HepG2 (cell line): ENCODE measurements at regions not wholly inside any gene's neighbourhood (a gene's known extent, or its start where the extent isn't known, plus 50 kb on each side); places are given as distances from the start of the nearest gene placed in this dataset.

ENCODE experiments used
- ATF7 ChIP-seq, 2 experiments: fragments of 450-650 bp in 1 of 2; sonication (generic) in 1 of 2; formaldehyde crosslinking in 1 of 2; IDR thresholded peaks; 2 replicates each; pipeline versions ENCODE4 v1.4.0 to v1.6.1; 2016 to 2020; ENCODE audit warnings: antibody characterized with exemption in 1 of 2, mild to moderate bottlenecking in 1 of 2, missing genetic modification reagents in 1 of 2
- CAMTA2 ChIP-seq: sonication (generic); formaldehyde crosslinking; IDR thresholded peaks from 2 replicates; pipeline ENCODE4 v1.4.0; 2020; ENCODE audit warnings: mild to moderate bottlenecking, missing genetic modification reagents, borderline replicate concordance
- FOXA3 ChIP-seq: IDR thresholded peaks from 2 replicates; pipeline ENCODE4 v1.6.1; 2016; ENCODE audit warnings: missing genetic modification reagents, missing compliant biosample characterization
- FUBP1 ChIP-seq: sonication (generic); formaldehyde crosslinking; IDR thresholded peaks from 2 replicates; pipeline ENCODE4 v1.5.1; 2020; ENCODE audit warnings: missing genetic modification reagents, mild to moderate bottlenecking, borderline replicate concordance
- MTA3 ChIP-seq: sonication (generic); formaldehyde crosslinking; IDR thresholded peaks from 2 replicates; pipeline ENCODE4 v1.4.0; 2020; ENCODE audit warnings: missing genetic modification reagents
- PPARG ChIP-seq: conservative IDR thresholded peaks from 2 replicates; pipeline ENCODE4 v1.6.1; 2016; ENCODE audit warnings: missing biosample characterization, missing genetic modification reagents
- RFX1 ChIP-seq: fragments of 450-650 bp; IDR thresholded peaks from 2 replicates; pipeline ENCODE4 v1.6.1; 2017
- RORA ChIP-seq: sonication (generic); formaldehyde crosslinking; IDR thresholded peaks from 2 replicates; pipeline ENCODE4 v1.5.0; 2020; ENCODE audit warnings: mild to moderate bottlenecking, missing genetic modification reagents, moderate library complexity
- SRSF1 ChIP-seq: fragments of 200-400 bp; formaldehyde crosslinking; optimal IDR thresholded peaks from 2 replicates; pipeline ENCODE3; 2017; ENCODE audit warnings: mild to moderate bottlenecking, low read depth, low read length, moderate library complexity
- THAP9 ChIP-seq: sonication (generic); formaldehyde crosslinking; IDR thresholded peaks from 2 replicates; pipeline ENCODE4; 2020; ENCODE audit warnings: missing genetic modification reagents, mild to moderate bottlenecking, borderline replicate concordance
- ZNF180 ChIP-seq: sonication (generic); formaldehyde crosslinking; IDR thresholded peaks from 2 replicates; pipeline ENCODE4 v1.4.0; 2020; ENCODE audit warnings: low read depth, missing genetic modification reagents, borderline replicate concordance
- ZNF296 ChIP-seq: sonication (generic); formaldehyde crosslinking; conservative IDR thresholded peaks from 2 replicates; pipeline ENCODE4 v1.5.0; 2020; ENCODE audit warnings: mild to moderate bottlenecking, missing genetic modification reagents
- ZNF572 ChIP-seq: sonication (generic); formaldehyde crosslinking; IDR thresholded peaks from 2 replicates; pipeline ENCODE4 v1.5.1; 2020; ENCODE audit warnings: mild to moderate bottlenecking, missing genetic modification reagents
- ZNF576 ChIP-seq: sonication (generic); formaldehyde crosslinking; IDR thresholded peaks from 2 replicates; pipeline ENCODE4 v1.4.0; 2020; ENCODE audit warnings: mild to moderate bottlenecking, missing genetic modification reagents
- ZNF652 ChIP-seq: IDR thresholded peaks from 2 replicates; pipeline ENCODE4 v1.6.1; 2016; ENCODE audit warnings: low read depth, borderline replicate concordance
- TF ChIP-seq, protein P1 (sequence below): sonication (generic); formaldehyde crosslinking; IDR thresholded peaks from 2 replicates; pipeline ENCODE4 v1.4.0; 2020; ENCODE audit warnings: mild to moderate bottlenecking, missing genetic modification reagents

DNA sequence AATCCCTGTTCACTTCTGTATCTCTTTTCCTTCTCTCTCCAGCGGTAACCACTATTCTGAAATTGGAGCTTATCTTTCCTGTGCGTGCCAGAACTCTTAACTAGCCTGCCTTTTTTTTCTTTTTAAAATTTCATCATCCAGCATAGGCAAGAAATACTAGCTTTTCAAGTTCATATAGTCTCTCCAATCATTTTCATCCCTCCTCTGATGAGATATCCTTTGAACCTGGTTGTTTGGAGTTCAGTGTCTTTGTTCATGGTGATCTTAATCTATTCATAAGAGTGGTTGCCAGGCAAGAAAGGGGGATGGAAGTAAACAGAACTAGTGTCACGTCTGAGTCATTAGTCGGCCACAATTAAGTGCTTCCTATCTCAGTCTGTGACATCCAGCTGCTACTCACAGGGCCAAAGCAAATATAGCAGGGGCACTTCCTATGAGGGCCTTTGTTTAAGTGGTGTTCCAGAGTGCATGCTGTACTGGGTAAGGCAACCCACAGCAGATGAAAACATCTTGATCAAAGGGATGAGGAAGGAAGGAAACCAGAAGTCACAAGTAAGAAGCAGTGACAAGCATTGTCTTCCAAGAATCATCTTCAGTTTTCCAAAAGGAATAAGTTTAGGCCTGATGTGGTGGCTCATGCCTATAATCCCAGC is 56.4 kb upstream of the XIAP start (continued):
- TF ChIP-seq, protein P1, sequence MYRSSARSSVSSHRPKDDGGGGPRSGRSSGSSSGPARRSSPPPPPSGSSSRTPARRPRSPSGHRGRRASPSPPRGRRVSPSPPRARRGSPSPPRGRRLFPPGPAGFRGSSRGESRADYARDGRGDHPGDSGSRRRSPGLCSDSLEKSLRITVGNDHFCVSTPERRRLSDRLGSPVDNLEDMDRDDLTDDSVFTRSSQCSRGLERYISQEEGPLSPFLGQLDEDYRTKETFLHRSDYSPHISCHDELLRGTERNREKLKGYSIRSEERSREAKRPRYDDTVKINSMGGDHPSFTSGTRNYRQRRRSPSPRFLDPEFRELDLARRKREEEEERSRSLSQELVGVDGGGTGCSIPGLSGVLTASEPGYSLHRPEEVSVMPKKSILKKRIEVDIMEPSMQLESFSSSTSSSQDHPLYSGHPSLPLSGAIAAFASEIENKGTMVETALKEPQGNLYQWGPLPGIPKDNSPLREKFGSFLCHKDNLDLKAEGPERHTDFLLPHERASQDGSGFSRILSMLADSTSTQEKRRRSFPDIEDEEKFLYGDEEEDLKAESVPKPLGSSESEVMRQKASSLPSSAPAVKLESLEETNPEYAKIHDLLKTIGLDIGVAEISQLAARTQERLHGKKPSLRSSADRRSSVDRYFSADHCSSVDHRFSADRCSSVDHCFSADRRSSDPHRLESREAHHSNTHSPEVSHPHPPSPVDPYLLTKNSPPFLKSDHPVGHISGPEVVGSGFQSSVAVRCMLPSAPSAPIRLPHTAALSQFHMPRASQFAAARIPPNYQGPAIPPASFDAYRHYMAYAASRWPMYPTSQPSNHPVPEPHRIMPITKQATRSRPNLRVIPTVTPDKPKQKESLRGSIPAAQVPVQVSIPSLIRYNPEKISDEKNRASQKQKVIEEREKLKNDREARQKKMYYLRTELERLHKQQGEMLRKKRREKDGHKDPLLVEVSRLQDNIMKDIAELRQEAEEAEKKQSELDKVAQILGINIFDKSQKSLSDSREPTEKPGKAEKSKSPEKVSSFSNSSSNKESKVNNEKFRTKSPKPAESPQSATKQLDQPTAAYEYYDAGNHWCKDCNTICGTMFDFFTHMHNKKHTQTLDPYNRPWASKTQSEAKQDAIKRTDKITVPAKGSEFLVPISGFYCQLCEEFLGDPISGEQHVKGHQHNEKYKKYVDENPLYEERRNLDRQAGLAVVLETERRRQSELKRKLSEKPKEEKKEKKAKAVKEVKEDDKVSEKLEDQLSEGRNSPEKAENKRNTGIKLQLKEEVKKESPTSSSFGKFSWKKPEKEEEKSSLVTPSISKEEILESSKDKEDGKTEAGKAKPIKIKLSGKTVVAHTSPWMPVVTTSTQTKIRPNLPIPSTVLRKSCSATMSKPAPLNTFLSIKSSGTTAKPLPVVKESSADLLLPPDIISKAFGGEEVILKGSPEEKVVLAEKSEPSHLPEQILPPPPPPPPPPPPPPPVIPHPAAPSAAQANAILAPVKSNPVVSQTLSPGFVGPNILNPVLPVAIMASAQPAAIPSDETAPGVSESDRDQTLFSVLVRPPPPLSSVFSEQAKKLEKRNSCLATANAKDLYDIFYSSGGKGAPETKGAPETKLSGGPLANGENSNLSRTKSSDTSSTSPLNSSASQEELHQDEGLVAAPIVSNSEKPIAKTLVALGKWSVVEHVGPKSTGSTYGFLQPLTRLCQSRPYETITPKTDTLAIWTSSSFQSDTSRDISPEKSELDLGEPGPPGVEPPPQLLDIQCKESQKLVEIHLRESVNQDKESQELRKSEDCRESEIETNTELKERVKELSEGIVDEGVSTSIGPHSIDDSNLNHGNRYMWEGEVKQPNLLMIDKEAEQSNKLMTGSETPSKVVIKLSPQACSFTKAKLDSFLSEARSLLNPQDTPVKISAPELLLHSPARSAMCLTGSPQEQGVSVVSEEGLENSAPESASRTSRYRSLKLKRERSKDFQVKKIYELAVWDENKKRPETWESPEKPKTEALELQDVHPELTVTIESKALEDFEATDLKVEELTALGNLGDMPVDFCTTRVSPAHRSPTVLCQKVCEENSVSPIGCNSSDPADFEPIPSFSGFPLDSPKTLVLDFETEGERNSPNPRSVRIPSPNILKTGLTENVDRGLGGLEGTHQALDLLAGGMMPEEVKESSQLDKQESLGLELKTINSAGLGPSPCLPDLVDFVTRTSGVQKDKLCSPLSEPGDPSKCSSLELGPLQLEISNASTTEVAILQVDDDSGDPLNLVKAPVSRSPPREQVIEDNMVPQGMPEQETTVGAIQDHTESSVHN (CRISPR knock-in tag) = no peak
- TF ChIP-seq ZNF576 (CRISPR knock-in tag) = no peak
- TF ChIP-seq ZNF180 = no peak
- no peak for TF ChIP-seq RORA
- TF ChIP-seq ZNF296 (CRISPR knock-in tag) = no peak
- no peak for TF ChIP-seq SRSF1
- TF ChIP-seq CAMTA2 (CRISPR knock-in tag) = no peak
- no peak for TF ChIP-seq MTA3 (CRISPR knock-in tag)
- no peak for TF ChIP-seq FUBP1 (CRISPR knock-in tag)
- no peak for TF ChIP-seq ZNF572 (CRISPR knock-in tag)
- TF ChIP-seq RFX1 = peak; percentile 59; the same call in 1 of the 2 replicates
- 0 out of 2 replicates have a peak, but pooled peaks have one; percentile 24 for TF ChIP-seq ATF7 (IDR thresholded peaks at IDR 0.05)
- TF ChIP-seq ATF7 (CRISPR knock-in tag; IDR thresholded peaks at IDR 0.05) = no peak
- peak; percentile 84 for TF ChIP-seq FOXA3 (CRISPR knock-in tag)
- TF ChIP-seq ZNF652 = peak; percentile 20; the same call in 1 of the 2 replicates
- TF ChIP-seq PPARG (CRISPR knock-in tag) = peak; percentile 54; the same call in 1 of the 2 replicates
- TF ChIP-seq THAP9 (CRISPR knock-in tag) = no peak
